ENCODE measurements at regions not wholly inside any gene's neighbourhood (a gene's known extent, or its start where the extent isn't known, plus 50 kb on each side); places are given as distances from the start of the nearest gene placed in this dataset.

- H3K9ac ChIP-seq (ENCODE audit: low read length) = no peak overlapping the region
- H3K36me3 ChIP-seq (ENCODE audit: control insufficient read depth, insufficient read depth, low read length) = no peaks in the 10 kb centered on the region
- H3K4me1 ChIP-seq (ENCODE audit: control insufficient read depth, insufficient read depth, low read length) = no peaks in the 10 kb centered on the region
- H3K4me3 ChIP-seq (ENCODE audit: low read length) = no peak overlapping the region
- H3K27me3 ChIP-seq (ENCODE audit: control insufficient read depth, insufficient read depth, low read length) = no peaks in the 10 kb centered on the region
- no peaks in the 10 kb centered on the region for H3K9me3 ChIP-seq (ENCODE audit: control insufficient read depth, low read length)
Measured at GRCh38 chr11:127249576-127249975, 249.0 kb upstream of the KIRREL3 start.

GRCh38 chr11:127248476-127248875 is 247.9 kb upstream of the KIRREL3 start:
- Histone ChIP-seq H3K9me3 (ENCODE audit: control insufficient read depth, low read length) (no peaks in the 10 kb centered on the region), H3K36me3 (ENCODE audit: control insufficient read depth, insufficient read depth, low read length) (no peaks in the 10 kb centered on the region), H3K27me3 (ENCODE audit: control insufficient read depth, insufficient read depth, low read length) (no peaks in the 10 kb centered on the region), H3K4me1 (ENCODE audit: control insufficient read depth, insufficient read depth, low read length) (no peaks in the 10 kb centered on the region), H3K4me3 (ENCODE audit: low read length) (no peak overlapping the region), H3K9ac (ENCODE audit: low read length) (no peak overlapping the region)

- Histone ChIP-seq H3K9ac (ENCODE audit: low read length) (no peak overlapping the region), H3K4me1 (ENCODE audit: control insufficient read depth, insufficient read depth, low read length) (no peaks in the 10 kb centered on the region), H3K4me3 (ENCODE audit: low read length) (no peak overlapping the region), H3K27me3 (ENCODE audit: control insufficient read depth, insufficient read depth, low read length) (no peaks in the 10 kb centered on the region), H3K9me3 (ENCODE audit: control insufficient read depth, low read length) (no peaks in the 10 kb centered on the region), H3K36me3 (ENCODE audit: control insufficient read depth, insufficient read depth, low read length) (no peaks in the 10 kb centered on the region)
Measured at GRCh38 chr11:127247261-127247851, 246.8 kb upstream of the KIRREL3 start.

- Histone ChIP-seq H3K4me1 (ENCODE audit: control insufficient read depth, insufficient read depth, low read length) (no peaks in the 10 kb centered on the region), H3K9me3 (ENCODE audit: control insufficient read depth, low read length) (no peaks in the 10 kb centered on the region), H3K27me3 (ENCODE audit: control insufficient read depth, insufficient read depth, low read length) (no peaks in the 10 kb centered on the region), H3K4me3 (ENCODE audit: low read length) (no peak overlapping the region), H3K9ac (ENCODE audit: low read length) (no peak overlapping the region), H3K36me3 (ENCODE audit: control insufficient read depth, insufficient read depth, low read length) (no peaks in the 10 kb centered on the region)
Measured at GRCh38 chr11:127242676-127243075, 242.1 kb upstream of the KIRREL3 start.

- Histone ChIP-seq H3K27me3 (ENCODE audit: control insufficient read depth, insufficient read depth, low read length) (no peaks in the 10 kb centered on the region), H3K4me3 (ENCODE audit: low read length) (no peak overlapping the region)
Measured at GRCh38 chr11:127238321-127238720, 237.8 kb upstream of the KIRREL3 start.

GRCh38 chr11:127236776-127237175 is 236.2 kb upstream of the KIRREL3 start:
- Histone ChIP-seq H3K4me1 (ENCODE audit: control insufficient read depth, insufficient read depth, low read length) (no peaks in the 10 kb centered on the region), H3K36me3 (ENCODE audit: control insufficient read depth, insufficient read depth, low read length) (no peaks in the 10 kb centered on the region), H3K4me3 (ENCODE audit: low read length) (no peak overlapping the region), H3K27me3 (ENCODE audit: control insufficient read depth, insufficient read depth, low read length) (no peaks in the 10 kb centered on the region), H3K9me3 (ENCODE audit: control insufficient read depth, low read length) (no peaks in the 10 kb centered on the region), H3K9ac (ENCODE audit: low read length) (no peak overlapping the region)

More at GRCh38 chr11:127238321-127238720, 237.8 kb upstream of the KIRREL3 start:
- Histone ChIP-seq H3K36me3 (ENCODE audit: control insufficient read depth, insufficient read depth, low read length) (no peaks in the 10 kb centered on the region), H3K9me3 (ENCODE audit: control insufficient read depth, low read length) (no peaks in the 10 kb centered on the region), H3K4me1 (ENCODE audit: control insufficient read depth, insufficient read depth, low read length) (no peaks in the 10 kb centered on the region), H3K9ac (ENCODE audit: low read length) (no peak overlapping the region)

- Histone ChIP-seq H3K4me1 (ENCODE audit: control insufficient read depth, insufficient read depth, low read length) (no peaks in the 10 kb centered on the region), H3K27me3 (ENCODE audit: control insufficient read depth, insufficient read depth, low read length) (no peaks in the 10 kb centered on the region)
Measured at GRCh38 chr11:127233998-127234397, 233.4 kb upstream of the KIRREL3 start.

GRCh38 chr11:127230392-127230791 is 229.8 kb upstream of the KIRREL3 start:
- no peaks in the 10 kb centered on the region for H3K9me3 ChIP-seq (ENCODE audit: control insufficient read depth, low read length)
- no peaks in the 10 kb centered on the region for H3K27me3 ChIP-seq (ENCODE audit: control insufficient read depth, insufficient read depth, low read length)
- H3K4me1 ChIP-seq (ENCODE audit: control insufficient read depth, insufficient read depth, low read length) = no peaks in the 10 kb centered on the region
- H3K4me3 ChIP-seq (ENCODE audit: low read length) = no peak overlapping the region
- no peaks in the 10 kb centered on the region for H3K36me3 ChIP-seq (ENCODE audit: control insufficient read depth, insufficient read depth, low read length)
- H3K9ac ChIP-seq (ENCODE audit: low read length) = no peak overlapping the region

More at GRCh38 chr11:127233998-127234397, 233.4 kb upstream of the KIRREL3 start:
- no peak overlapping the region for H3K9ac ChIP-seq (ENCODE audit: low read length)
- no peak overlapping the region for H3K4me3 ChIP-seq (ENCODE audit: low read length)
- no peaks in the 10 kb centered on the region for H3K9me3 ChIP-seq (ENCODE audit: control insufficient read depth, low read length)
- no peaks in the 10 kb centered on the region for H3K36me3 ChIP-seq (ENCODE audit: control insufficient read depth, insufficient read depth, low read length)

GRCh38 chr11:127226949-127227348 is 226.4 kb upstream of the KIRREL3 start:
- Histone ChIP-seq H3K4me3 (ENCODE audit: low read length) (no peak overlapping the region), H3K27me3 (ENCODE audit: control insufficient read depth, insufficient read depth, low read length) (no peaks in the 10 kb centered on the region), H3K36me3 (ENCODE audit: control insufficient read depth, insufficient read depth, low read length) (no peaks in the 10 kb centered on the region), H3K9ac (ENCODE audit: low read length) (no peak overlapping the region), H3K4me1 (ENCODE audit: control insufficient read depth, insufficient read depth, low read length) (no peaks in the 10 kb centered on the region), H3K9me3 (ENCODE audit: control insufficient read depth, low read length) (no peaks in the 10 kb centered on the region)

- Histone ChIP-seq H3K36me3 (ENCODE audit: control insufficient read depth, insufficient read depth, low read length) (no peaks in the 10 kb centered on the region), H3K27me3 (ENCODE audit: control insufficient read depth, insufficient read depth, low read length) (no peaks in the 10 kb centered on the region), H3K4me1 (ENCODE audit: control insufficient read depth, insufficient read depth, low read length) (no peaks in the 10 kb centered on the region), H3K9ac (ENCODE audit: low read length) (no peak overlapping the region), H3K9me3 (ENCODE audit: control insufficient read depth, low read length) (no peaks in the 10 kb centered on the region), H3K4me3 (ENCODE audit: low read length) (no peak overlapping the region)
Measured at GRCh38 chr11:127226380-127226779, 225.8 kb upstream of the KIRREL3 start.

- Histone ChIP-seq H3K4me1 (ENCODE audit: control insufficient read depth, insufficient read depth, low read length) (no peaks in the 10 kb centered on the region), H3K4me3 (ENCODE audit: low read length) (no peak overlapping the region), H3K9me3 (ENCODE audit: control insufficient read depth, low read length) (no peaks in the 10 kb centered on the region), H3K9ac (ENCODE audit: low read length) (no peak overlapping the region), H3K36me3 (ENCODE audit: control insufficient read depth, insufficient read depth, low read length) (no peaks in the 10 kb centered on the region), H3K27me3 (ENCODE audit: control insufficient read depth, insufficient read depth, low read length) (no peaks in the 10 kb centered on the region)
Measured at GRCh38 chr11:127225619-127226018, 225.0 kb upstream of the KIRREL3 start.

- Histone ChIP-seq H3K9me3 (ENCODE audit: control insufficient read depth, low read length) (no peaks in the 10 kb centered on the region), H3K36me3 (ENCODE audit: control insufficient read depth, insufficient read depth, low read length) (no peaks in the 10 kb centered on the region), H3K4me1 (ENCODE audit: control insufficient read depth, insufficient read depth, low read length) (no peaks in the 10 kb centered on the region), H3K27me3 (ENCODE audit: control insufficient read depth, insufficient read depth, low read length) (no peaks in the 10 kb centered on the region), H3K9ac (ENCODE audit: low read length) (no peak overlapping the region), H3K4me3 (ENCODE audit: low read length) (no peak overlapping the region)
Measured at GRCh38 chr11:127224276-127224675, 223.7 kb upstream of the KIRREL3 start.

GRCh38 chr11:127223633-127224032 is 223.1 kb upstream of the KIRREL3 start:
- H3K4me3 ChIP-seq (ENCODE audit: low read length) = no peak overlapping the region
- no peak overlapping the region for H3K9ac ChIP-seq (ENCODE audit: low read length)
- no peaks in the 10 kb centered on the region for H3K36me3 ChIP-seq (ENCODE audit: control insufficient read depth, insufficient read depth, low read length)
- no peaks in the 10 kb centered on the region for H3K27me3 ChIP-seq (ENCODE audit: control insufficient read depth, insufficient read depth, low read length)
- no peaks in the 10 kb centered on the region for H3K4me1 ChIP-seq (ENCODE audit: control insufficient read depth, insufficient read depth, low read length)
- H3K9me3 ChIP-seq (ENCODE audit: control insufficient read depth, low read length) = no peaks in the 10 kb centered on the region
